ENCODE measurements at regions not wholly inside any gene's neighbourhood (a gene's known extent, or its start where the extent isn't known, plus 50 kb on each side); places are given as distances from the start of the nearest gene placed in this dataset.
A peak's percentile ranks its signal among the peaks of the same experiment; 100 is the strongest.

GRCh38 chr12:74644681-74645080 is 107.0 kb downstream of the ATXN7L3B start:
- no peak overlapping the region for H3K27ac Mint-ChIP-seq (ENCODE audit: unreplicated experiment)
- H3K4me1 Mint-ChIP-seq (ENCODE audit: unreplicated experiment), result no peaks in the 10 kb centered on the region
- no peak for DNase-seq (ENCODE audit: extremely low spot score, unreplicated experiment)
- H3K27me3 Mint-ChIP-seq (ENCODE audit: unreplicated experiment), result peaks cover 16% of the 10 kb centered on the region
- H3K4me3 Mint-ChIP-seq (ENCODE audit: unreplicated experiment), result no peak overlapping the region
- no peak for TF ChIP-seq CTCF (IDR thresholded peaks at IDR 0.05)
- H3K9me3 Mint-ChIP-seq (ENCODE audit: unreplicated experiment), result no peaks in the 10 kb centered on the region
- no peaks in the 10 kb centered on the region for H3K36me3 Mint-ChIP-seq (ENCODE audit: unreplicated experiment)

DNA sequence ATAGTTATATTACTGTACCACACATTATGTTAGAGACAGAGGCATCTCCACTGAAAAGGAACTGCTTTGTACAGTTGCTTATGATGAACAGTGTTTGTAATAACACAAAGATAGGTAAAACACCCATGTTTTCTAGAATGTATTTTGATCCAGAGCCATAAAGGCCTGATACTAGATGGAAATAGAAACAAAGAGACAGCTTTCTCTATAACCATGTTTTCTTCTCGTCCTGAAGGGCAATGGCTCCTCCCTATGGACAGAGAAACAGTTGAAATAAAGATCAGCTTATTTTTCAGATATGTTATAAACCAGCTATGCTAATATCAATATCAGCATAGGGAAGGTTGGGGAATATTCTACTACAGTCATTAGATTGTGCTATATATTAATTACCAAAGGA is 109.2 kb downstream of the ATXN7L3B start:
- no peaks in the 10 kb centered on the region for H3K9me3 Mint-ChIP-seq (ENCODE audit: unreplicated experiment)
- H3K4me3 Mint-ChIP-seq (ENCODE audit: unreplicated experiment), result no peak overlapping the region
- H3K27ac Mint-ChIP-seq (ENCODE audit: unreplicated experiment), result no peak overlapping the region
- H3K4me1 Mint-ChIP-seq (ENCODE audit: unreplicated experiment), result no peaks in the 10 kb centered on the region
- no peaks in the 10 kb centered on the region for H3K36me3 Mint-ChIP-seq (ENCODE audit: unreplicated experiment)
- no peak for DNase-seq (ENCODE audit: extremely low spot score, unreplicated experiment)
- H3K27me3 Mint-ChIP-seq (ENCODE audit: unreplicated experiment), result peaks cover 16% of the 10 kb centered on the region
- peak; percentile 30 for TF ChIP-seq CTCF (IDR thresholded peaks at IDR 0.05)

DNA sequence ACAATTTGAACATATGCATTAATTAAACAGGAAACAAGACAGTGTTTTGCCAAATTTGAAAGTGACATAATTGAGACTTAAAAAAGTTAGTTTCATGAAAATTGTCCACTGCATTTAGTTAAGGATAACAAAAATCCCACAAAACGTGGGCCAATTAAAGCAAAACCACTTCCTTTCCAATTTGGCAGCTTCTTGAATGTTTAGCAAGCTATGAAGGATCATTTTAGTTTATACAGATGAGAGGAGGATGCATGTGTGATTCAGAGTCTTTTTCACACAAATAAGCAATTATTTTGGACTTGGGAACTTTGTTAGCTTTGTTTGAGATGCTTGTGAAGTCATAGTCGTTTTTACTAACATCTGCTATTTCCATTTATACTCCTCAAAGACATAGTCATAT is 109.6 kb downstream of the ATXN7L3B start:
- no peak for DNase-seq (ENCODE audit: extremely low spot score, unreplicated experiment)
- Mint-ChIP-seq H3K27me3 (ENCODE audit: unreplicated experiment) (peaks cover 16% of the 10 kb centered on the region), H3K4me3 (ENCODE audit: unreplicated experiment) (no peak overlapping the region), H3K4me1 (ENCODE audit: unreplicated experiment) (no peaks in the 10 kb centered on the region), H3K36me3 (ENCODE audit: unreplicated experiment) (no peaks in the 10 kb centered on the region), H3K27ac (ENCODE audit: unreplicated experiment) (no peak overlapping the region), H3K9me3 (ENCODE audit: unreplicated experiment) (no peaks in the 10 kb centered on the region)
- TF ChIP-seq CTCF (IDR thresholded peaks at IDR 0.05), result no peak

- Mint-ChIP-seq H3K27ac (ENCODE audit: unreplicated experiment) (no peak overlapping the region), H3K9me3 (ENCODE audit: unreplicated experiment) (peaks cover 5% of the 10 kb centered on the region), H3K4me3 (ENCODE audit: unreplicated experiment) (no peak overlapping the region), H3K4me1 (ENCODE audit: unreplicated experiment) (no peaks in the 10 kb centered on the region), H3K36me3 (ENCODE audit: unreplicated experiment) (no peaks in the 10 kb centered on the region), H3K27me3 (ENCODE audit: unreplicated experiment) (peaks cover 17% of the 10 kb centered on the region)
- no peak for TF ChIP-seq CTCF (IDR thresholded peaks at IDR 0.05)
- no peak for DNase-seq (ENCODE audit: extremely low spot score, unreplicated experiment)
Observed at GRCh38 chr12:74656251-74656650, 118.6 kb downstream of the ATXN7L3B start.

GRCh38 chr12:74660442-74660841 is 122.8 kb downstream of the ATXN7L3B start:
- Mint-ChIP-seq H3K36me3 (ENCODE audit: unreplicated experiment) (no peaks in the 10 kb centered on the region), H3K4me3 (ENCODE audit: unreplicated experiment) (no peak overlapping the region), H3K9me3 (ENCODE audit: unreplicated experiment) (no peaks in the 10 kb centered on the region), H3K27ac (ENCODE audit: unreplicated experiment) (no peak overlapping the region), H3K27me3 (ENCODE audit: unreplicated experiment) (peaks cover 17% of the 10 kb centered on the region), H3K4me1 (ENCODE audit: unreplicated experiment) (no peaks in the 10 kb centered on the region)
- DNase-seq (ENCODE audit: extremely low spot score, unreplicated experiment), result no peak
- no peak for TF ChIP-seq CTCF (IDR thresholded peaks at IDR 0.05)
